Esophagus muscularis mucosa (tissue), 4 donors: ENCODE measurements at regions not wholly inside any gene's neighbourhood (a gene's known extent, or its start where the extent isn't known, plus 50 kb on each side); places are given as distances from the start of the nearest gene placed in this dataset.
"Not testable (repeated sequence)": the region's sequence is repeated elsewhere in the genome, so short reads cannot be mapped to it uniquely, and the experiment has no call there.

ENCODE experiments used
- DNase-seq: peaks from one replicate; pipeline ENCODE4 v3.0.0-alpha.2; 2017; ENCODE audit errors: extremely low spot score
- H3K27ac ChIP-seq, 4 donors: fragments of 200-600 bp; sonication (generic); replicated peaks in 1 of 4; 1 replicate in 3 of 4; 2 replicates in 1 of 4; pipeline ENCODE4 v1.5.1; 2016 to 2019; ENCODE audit warnings: mild to moderate bottlenecking in 1 of 4
- H3K27me3 ChIP-seq, 4 donors: fragments of 200-600 bp; sonication (generic); one replicate each; pipeline versions ENCODE4 v1.5.1 to v1.6.0; 2016 to 2019
- H3K36me3 ChIP-seq, 4 donors: fragments of 200-600 bp; sonication (generic); one replicate each; pipeline ENCODE4 v1.5.1; 2016 to 2019
- H3K4me1 ChIP-seq, 4 donors: fragments of 200-600 bp; sonication (generic); one replicate each; pipeline ENCODE4 v1.5.1; 2016 to 2019
- H3K4me3 ChIP-seq, 4 donors: fragments of 200-600 bp; sonication (generic); 1 replicate in 2 of 4; 2 replicates in 2 of 4; pipeline ENCODE4 v1.5.1; 2016 to 2019; ENCODE audit warnings: mild to moderate bottlenecking in 4 of 4, moderate library complexity in 1 of 4
- H3K9me3 ChIP-seq, 4 donors: fragments of 200-600 bp; sonication (generic); 1 replicate in 3 of 4; 2 replicates in 1 of 4; pipeline ENCODE4 v1.5.1; 2016 to 2019
- EP300 ChIP-seq: sonication (generic); formaldehyde crosslinking; IDR thresholded peaks from one replicate; pipeline ENCODE4 v1.6.1; 2017; ENCODE audit warnings: antibody characterized with exemption
- POLR2A ChIP-seq: fragments of 450-650 bp; IDR thresholded peaks from one replicate; pipeline ENCODE4 v1.6.1; 2017; ENCODE audit warnings: antibody characterized with exemption, moderate library complexity, mild to moderate bottlenecking, low read depth
- POLR2AphosphoS5 ChIP-seq, 2 donors: sonication (generic); formaldehyde crosslinking; IDR thresholded peaks; one replicate each; pipeline ENCODE4 v1.6.1; 2017; ENCODE audit warnings: antibody characterized with exemption in 2 of 2
- WGBS: methylation state at CpG from one replicate; pipeline ENCODE4 v1.1.5; 2018; 5-methylcytosine and 5-hydroxymethylcytosine counted together
- intact Hi-C: fragments of 100-400 bp; cut with DNase I; formaldehyde crosslinking; loops from one replicate; pipeline ENCODE4 v1.15.1; 2023
- TF ChIP-seq, protein P1 (sequence below), 3 experiments: fragments of 200-600 bp in 2 of 3; fragments of 450-650 bp in 1 of 3; sonication (generic) in 2 of 3; IDR thresholded peaks; one replicate each; pipeline ENCODE4 v1.5.1; 2017 to 2019; ENCODE audit warnings: antibody characterized with exemption in 3 of 3, mild to moderate bottlenecking in 2 of 3, moderate library complexity in 1 of 3

- DNase-seq, H3K4me3 ChIP-seq, H3K36me3 ChIP-seq, H3K27me3 ChIP-seq, intact Hi-C loops, H3K9me3 ChIP-seq, H3K27ac ChIP-seq, H3K4me1 ChIP-seq: not testable (repeated sequence)
- 72% methylated on average over 3 of the region's 3 CpGs for WGBS
Observed at GRCh38 chrX:67213686-67214085, 330.1 kb upstream of the AR start.

- H3K4me1 ChIP-seq: no peaks in the 10 kb centered on the region
Observed at GRCh38 chrX:67207912-67208311, 335.9 kb upstream of the AR start.

GRCh38 chrX:67159437-67159836 is 384.4 kb upstream of the AR start:
- TF ChIP-seq, protein P1, sequence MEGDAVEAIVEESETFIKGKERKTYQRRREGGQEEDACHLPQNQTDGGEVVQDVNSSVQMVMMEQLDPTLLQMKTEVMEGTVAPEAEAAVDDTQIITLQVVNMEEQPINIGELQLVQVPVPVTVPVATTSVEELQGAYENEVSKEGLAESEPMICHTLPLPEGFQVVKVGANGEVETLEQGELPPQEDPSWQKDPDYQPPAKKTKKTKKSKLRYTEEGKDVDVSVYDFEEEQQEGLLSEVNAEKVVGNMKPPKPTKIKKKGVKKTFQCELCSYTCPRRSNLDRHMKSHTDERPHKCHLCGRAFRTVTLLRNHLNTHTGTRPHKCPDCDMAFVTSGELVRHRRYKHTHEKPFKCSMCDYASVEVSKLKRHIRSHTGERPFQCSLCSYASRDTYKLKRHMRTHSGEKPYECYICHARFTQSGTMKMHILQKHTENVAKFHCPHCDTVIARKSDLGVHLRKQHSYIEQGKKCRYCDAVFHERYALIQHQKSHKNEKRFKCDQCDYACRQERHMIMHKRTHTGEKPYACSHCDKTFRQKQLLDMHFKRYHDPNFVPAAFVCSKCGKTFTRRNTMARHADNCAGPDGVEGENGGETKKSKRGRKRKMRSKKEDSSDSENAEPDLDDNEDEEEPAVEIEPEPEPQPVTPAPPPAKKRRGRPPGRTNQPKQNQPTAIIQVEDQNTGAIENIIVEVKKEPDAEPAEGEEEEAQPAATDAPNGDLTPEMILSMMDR (IDR thresholded peaks at IDR 0.05): no peak
- TF ChIP-seq POLR2A: no peak
- TF ChIP-seq EP300: no peak
- no peak for TF ChIP-seq POLR2AphosphoS5 (IDR thresholded peaks at IDR 0.05)
- WGBS: 54% methylated on average over 2 of the region's 2 CpGs
- H3K27ac ChIP-seq: no peak overlapping the region
- no peak for DNase-seq
- intact Hi-C loops: no loop called here
- H3K9me3 ChIP-seq: no peaks in the 10 kb centered on the region
- H3K36me3 ChIP-seq: no peaks in the 10 kb centered on the region
- H3K27me3 ChIP-seq: no peaks in the 10 kb centered on the region
- no peak overlapping the region for H3K4me3 ChIP-seq
- H3K4me1 ChIP-seq: no peaks in the 10 kb centered on the region

More at GRCh38 chrX:67207912-67208311, 335.9 kb upstream of the AR start:
- no peaks in the 10 kb centered on the region for H3K36me3 ChIP-seq
- no peak overlapping the region for H3K27ac ChIP-seq
- no peaks in the 10 kb centered on the region for H3K9me3 ChIP-seq
- TF ChIP-seq POLR2A: no peak
- TF ChIP-seq, protein P1 (IDR thresholded peaks at IDR 0.05): no peak
- no peak for TF ChIP-seq EP300
- no peak for TF ChIP-seq POLR2AphosphoS5 (IDR thresholded peaks at IDR 0.05)
- WGBS: 66% methylated on average over 4 of the region's 4 CpGs
- intact Hi-C loops: no loop called here
- no peak overlapping the region for H3K4me3 ChIP-seq
- DNase-seq: no peak
- H3K27me3 ChIP-seq: no peaks in the 10 kb centered on the region

DNA sequence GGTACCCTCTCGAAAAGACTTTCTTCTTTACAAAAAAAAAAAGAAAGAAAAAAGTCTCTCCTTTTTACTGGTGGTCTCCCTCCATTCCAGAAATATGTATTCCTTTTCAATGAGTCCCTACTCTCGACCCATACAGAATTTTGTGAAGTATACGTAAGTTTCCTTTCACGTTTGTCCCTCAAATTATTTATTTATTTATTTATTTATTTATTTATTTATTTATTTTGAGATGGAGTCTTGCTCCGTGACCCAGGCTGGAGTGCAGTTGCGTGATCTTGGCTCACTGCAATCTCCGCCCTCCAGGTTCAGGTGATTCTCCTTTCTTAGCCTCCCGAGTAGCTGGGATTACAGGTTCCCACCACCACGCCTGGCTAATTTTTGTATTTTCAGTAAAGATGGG is 429.2 kb upstream of the AR start:
- TF ChIP-seq POLR2AphosphoS5 (IDR thresholded peaks at IDR 0.05): no peak
- no peak for TF ChIP-seq POLR2A
- TF ChIP-seq EP300: no peak
- intact Hi-C loops: no loop called here
- WGBS: 82% methylated on average over 9 of the region's 9 CpGs
- Histone ChIP-seq H3K27me3 (no peaks in the 10 kb centered on the region), H3K4me1 (no peaks in the 10 kb centered on the region), H3K4me3 (no peak overlapping the region), H3K9me3 (no peaks in the 10 kb centered on the region), H3K36me3 (no peaks in the 10 kb centered on the region), H3K27ac (no peak overlapping the region)
- DNase-seq: no peak

DNA sequence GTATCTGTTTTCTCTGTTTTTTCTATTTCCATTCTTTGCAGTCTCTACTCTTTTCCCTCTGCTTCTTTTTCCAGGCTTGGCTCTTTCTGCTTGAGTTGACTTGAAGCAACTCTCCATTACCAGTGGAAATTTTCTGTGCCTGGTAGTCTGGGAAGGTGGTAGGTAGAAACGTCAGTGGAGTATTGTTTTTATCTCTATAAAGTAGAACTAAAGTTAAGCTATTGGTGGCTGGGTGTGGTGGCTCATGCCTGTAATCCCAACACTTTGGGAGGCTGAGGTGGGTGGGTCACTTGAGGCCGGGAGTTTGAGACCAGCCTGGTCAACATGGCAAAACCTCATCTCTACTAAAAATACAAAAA is 438.1 kb upstream of the AR start:
- 71% methylated on average over 2 of the region's 2 CpGs for WGBS
- Histone ChIP-seq H3K27me3 (no peaks in the 10 kb centered on the region), H3K36me3 (no peaks in the 10 kb centered on the region), H3K4me1 (no peaks in the 10 kb centered on the region), H3K4me3 (no peak overlapping the region), H3K9me3 (no peaks in the 10 kb centered on the region), H3K27ac (no peak overlapping the region)
- intact Hi-C loops: no loop called here
- DNase-seq: no peak
- TF ChIP-seq POLR2A (no peak), POLR2AphosphoS5 (IDR thresholded peaks at IDR 0.05) (no peak), EP300 (no peak)
- TF ChIP-seq, protein P1 (IDR thresholded peaks at IDR 0.05): no peak

DNA sequence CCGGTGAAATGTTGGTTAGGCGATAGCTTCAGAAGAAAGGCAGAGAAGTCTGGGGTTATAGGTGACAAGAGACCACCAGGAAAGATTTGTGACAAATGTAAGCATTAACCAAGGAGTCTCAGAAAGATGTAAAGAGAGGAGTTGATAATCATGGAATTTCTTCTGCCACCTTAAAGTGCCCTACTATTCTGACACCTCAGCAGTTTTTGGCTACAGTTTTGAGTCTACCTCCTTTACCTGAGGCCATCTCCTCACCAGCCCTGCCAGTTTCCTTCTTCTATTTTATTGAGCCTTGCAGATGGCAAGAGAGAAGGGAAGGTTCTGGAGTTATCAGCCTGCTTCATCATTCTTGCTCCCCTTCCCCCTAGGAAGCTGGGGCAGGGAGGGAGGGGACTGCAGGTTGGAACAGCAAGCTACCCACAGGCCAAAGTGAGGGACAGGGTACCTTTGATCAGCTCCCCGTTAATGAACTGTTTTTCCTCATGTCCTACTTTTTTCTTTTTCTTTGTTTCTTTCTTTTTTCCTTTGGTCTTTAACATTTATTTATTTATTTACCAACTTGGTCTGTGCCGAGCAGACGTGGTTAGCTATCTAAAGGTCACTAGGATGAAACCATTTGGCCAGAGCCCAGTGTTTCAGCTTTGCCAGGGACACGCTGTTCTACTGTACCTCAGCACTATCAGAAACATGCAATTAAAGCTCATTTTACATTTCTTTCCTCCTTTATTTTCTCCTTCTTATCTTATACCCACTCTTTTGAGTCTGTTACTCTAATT is 438.7 kb upstream of the AR start:
- intact Hi-C loops: no loop called here
- Histone ChIP-seq H3K4me3 (no peak overlapping the region), H3K36me3 (no peaks in the 10 kb centered on the region), H3K27ac (no peak overlapping the region), H3K27me3 (no peaks in the 10 kb centered on the region), H3K9me3 (no peaks in the 10 kb centered on the region), H3K4me1 (no peaks in the 10 kb centered on the region)
- no peak for TF ChIP-seq POLR2A
- no peak for DNase-seq
- 54% methylated on average over 6 of the region's 6 CpGs for WGBS
